Sigmoid colon (tissue), 6 donors: ENCODE measurements at regions not wholly inside any gene's neighbourhood (a gene's known extent, or its start where the extent isn't known, plus 50 kb on each side); places are given as distances from the start of the nearest gene placed in this dataset.

Source experiments
- DNase-seq: peaks from one replicate; pipeline ENCODE4 v3.0.0-alpha.2; 2019
- H3K27ac ChIP-seq, 4 donors: fragments of 200-600 bp; sonication (generic); one replicate each; pipeline ENCODE4 v1.5.1; 2016 to 2019; ENCODE audit warnings: mild to moderate bottlenecking in 1 of 4
- H3K27me3 ChIP-seq, 3 donors: fragments of 200-600 bp; sonication (generic); one replicate each; pipeline ENCODE4 v1.5.1; 2019; ENCODE audit warnings: mild to moderate bottlenecking in 1 of 3
- H3K36me3 ChIP-seq, 4 donors: fragments of 200-600 bp; sonication (generic); one replicate each; pipeline ENCODE4 v1.5.1; 2016 to 2019
- H3K4me1 ChIP-seq, 4 donors: fragments of 200-600 bp; sonication (generic); one replicate each; pipeline ENCODE4 v1.5.1; 2017 to 2019
- H3K4me3 ChIP-seq, 4 donors: fragments of 200-600 bp; sonication (generic); one replicate each; pipeline ENCODE4 v1.5.1; 2017 to 2019; ENCODE audit warnings: mild to moderate bottlenecking in 2 of 4, moderate library complexity in 1 of 4
- H3K9me3 ChIP-seq, 4 donors: fragments of 200-600 bp in 3 of 4; sonication (generic) in 3 of 4; one replicate each; pipeline versions ENCODE4 v1.5.1 to v1.6.1; 2013 to 2019
- EP300 ChIP-seq, 4 donors: sonication (generic); formaldehyde crosslinking; IDR thresholded peaks; one replicate each; pipeline ENCODE4 v1.6.1; 2017; ENCODE audit warnings: antibody characterized with exemption in 4 of 4
- POLR2A ChIP-seq, 2 donors: fragments of 450-650 bp; IDR thresholded peaks; one replicate each; pipeline ENCODE4 v1.6.1; 2016; ENCODE audit warnings: antibody characterized with exemption in 2 of 2, mild to moderate bottlenecking in 2 of 2, moderate library complexity in 2 of 2
- POLR2AphosphoS5 ChIP-seq, 4 donors: sonication (generic); formaldehyde crosslinking; IDR thresholded peaks; one replicate each; pipeline ENCODE4 v1.6.1; 2017; ENCODE audit warnings: antibody characterized with exemption in 4 of 4
- WGBS, 2 donors: extraction: QIAGEN DNeasy Blood & Tissue Kit; methylation state at CpG; one replicate each; pipeline ENCODE4 v1.1.7; 2013; 5-methylcytosine and 5-hydroxymethylcytosine counted together
- intact Hi-C: fragments of 100-400 bp; cut with DNase I; formaldehyde crosslinking; loops from one replicate; pipeline ENCODE4 v1.15.1; 2023
- TF ChIP-seq, protein P1 (sequence below), 4 experiments: fragments of 450-650 bp in 3 of 4; fragments of 200-600 bp in 1 of 4; IDR thresholded peaks; one replicate each; pipeline ENCODE4 v1.5.1; 2016 to 2019; ENCODE audit warnings: antibody characterized with exemption in 4 of 4, mild to moderate bottlenecking in 3 of 4, moderate library complexity in 2 of 4
- donor health status: healthy with polysubstance abuse.
- donor health status: healthy.

DNA sequence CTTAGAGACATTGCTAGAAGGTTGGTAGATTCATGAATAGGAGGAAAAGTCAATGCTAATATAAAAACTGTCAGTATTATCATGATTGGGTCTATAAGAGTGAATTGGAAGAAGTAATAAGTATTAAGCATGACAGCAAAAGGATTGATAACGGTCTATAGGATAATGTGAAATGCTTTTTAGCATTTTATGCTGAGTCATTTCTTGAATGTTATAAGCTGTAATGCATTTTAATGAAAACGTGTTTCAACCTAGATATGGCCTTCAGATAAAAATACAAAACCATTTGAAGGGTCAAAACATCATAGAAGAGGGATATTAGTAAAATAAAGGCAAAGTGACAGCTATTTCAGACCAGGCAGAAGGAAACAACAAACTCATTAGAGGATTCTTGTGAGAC is 353.5 kb downstream of the SH2D1A start:
- WGBS, 2 donors, result 41 to 63% methylated on average over 2 of the region's 2 CpGs
- H3K4me1 ChIP-seq, result no peaks in the 10 kb centered on the region
- no peaks in the 10 kb centered on the region for H3K9me3 ChIP-seq
- H3K27ac ChIP-seq, result no peak overlapping the region
- H3K4me3 ChIP-seq, result no peak overlapping the region
- no peaks in the 10 kb centered on the region for H3K27me3 ChIP-seq
- DNase-seq, result no peak
- TF ChIP-seq POLR2A (IDR thresholded peaks at IDR 0.05) (no peak), EP300 (IDR thresholded peaks at IDR 0.05) (no peak)
- no peaks in the 10 kb centered on the region for H3K36me3 ChIP-seq
- intact Hi-C loops, result no loop called here

DNA sequence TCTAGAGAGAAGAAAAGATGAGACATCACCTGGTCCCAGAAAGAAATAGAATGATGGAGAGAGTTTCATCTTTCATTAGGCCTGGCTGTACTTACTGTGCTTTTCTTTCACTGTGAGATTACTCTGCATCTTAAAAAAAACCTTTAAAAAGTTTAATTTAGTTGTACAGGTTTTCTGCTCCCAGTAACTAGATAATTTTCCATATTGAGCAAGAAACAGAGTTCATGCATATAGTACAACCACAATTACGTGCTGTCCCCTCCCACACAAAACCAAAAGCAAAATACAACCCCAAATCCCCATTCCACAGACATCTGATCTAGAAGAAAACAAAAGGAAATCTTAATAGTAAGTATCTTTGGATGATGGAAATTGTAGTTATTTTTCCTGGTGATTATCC is 371.2 kb downstream of the SH2D1A start:
- DNase-seq, result no peak
- 68 to 72% methylated on average over 1 of the region's 1 CpG for WGBS, 2 donors

DNA sequence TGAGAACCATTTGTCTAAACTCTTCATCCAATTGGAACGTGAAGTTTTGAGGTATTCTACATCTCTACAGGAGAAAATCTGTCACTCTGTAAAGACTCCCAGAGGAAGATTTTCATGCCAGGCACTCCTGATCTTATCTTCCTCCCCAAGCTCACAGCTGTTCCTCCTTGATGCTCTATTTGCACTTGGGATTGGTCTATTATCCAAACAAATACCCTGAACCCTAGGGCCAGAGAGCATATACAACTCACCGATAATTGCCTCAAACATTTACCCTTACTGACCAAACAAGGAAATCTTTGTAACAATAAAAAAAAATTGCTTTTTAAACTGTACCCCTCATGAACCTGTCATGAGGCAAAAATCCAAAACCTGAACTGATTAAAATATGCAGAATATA is 372.7 kb downstream of the SH2D1A start:
- intact Hi-C loops, result no loop called here
- Histone ChIP-seq H3K27me3 (no peaks in the 10 kb centered on the region), H3K4me1 (no peaks in the 10 kb centered on the region), H3K4me3 (no peak overlapping the region), H3K9me3 (no peaks in the 10 kb centered on the region), H3K36me3 (no peaks in the 10 kb centered on the region), H3K27ac (no peak overlapping the region)
- no peak for DNase-seq
- no peak for TF ChIP-seq POLR2A (IDR thresholded peaks at IDR 0.05)
- TF ChIP-seq POLR2AphosphoS5 (IDR thresholded peaks at IDR 0.05), result no peak
- TF ChIP-seq, protein P1, sequence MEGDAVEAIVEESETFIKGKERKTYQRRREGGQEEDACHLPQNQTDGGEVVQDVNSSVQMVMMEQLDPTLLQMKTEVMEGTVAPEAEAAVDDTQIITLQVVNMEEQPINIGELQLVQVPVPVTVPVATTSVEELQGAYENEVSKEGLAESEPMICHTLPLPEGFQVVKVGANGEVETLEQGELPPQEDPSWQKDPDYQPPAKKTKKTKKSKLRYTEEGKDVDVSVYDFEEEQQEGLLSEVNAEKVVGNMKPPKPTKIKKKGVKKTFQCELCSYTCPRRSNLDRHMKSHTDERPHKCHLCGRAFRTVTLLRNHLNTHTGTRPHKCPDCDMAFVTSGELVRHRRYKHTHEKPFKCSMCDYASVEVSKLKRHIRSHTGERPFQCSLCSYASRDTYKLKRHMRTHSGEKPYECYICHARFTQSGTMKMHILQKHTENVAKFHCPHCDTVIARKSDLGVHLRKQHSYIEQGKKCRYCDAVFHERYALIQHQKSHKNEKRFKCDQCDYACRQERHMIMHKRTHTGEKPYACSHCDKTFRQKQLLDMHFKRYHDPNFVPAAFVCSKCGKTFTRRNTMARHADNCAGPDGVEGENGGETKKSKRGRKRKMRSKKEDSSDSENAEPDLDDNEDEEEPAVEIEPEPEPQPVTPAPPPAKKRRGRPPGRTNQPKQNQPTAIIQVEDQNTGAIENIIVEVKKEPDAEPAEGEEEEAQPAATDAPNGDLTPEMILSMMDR (IDR thresholded peaks at IDR 0.05), result no peak
- 13 to 62% methylated on average over 2 of the region's 2 CpGs for WGBS, 2 donors

More for the DNA sequence above, 371.2 kb downstream of the SH2D1A start:
- Histone ChIP-seq H3K4me3 (no peak overlapping the region), H3K27ac (no peak overlapping the region), H3K9me3 (no peaks in the 10 kb centered on the region), H3K4me1 (no peaks in the 10 kb centered on the region), H3K27me3 (no peaks in the 10 kb centered on the region), H3K36me3 (no peaks in the 10 kb centered on the region)
- intact Hi-C loops, result no loop called here
- no peak for TF ChIP-seq POLR2AphosphoS5 (IDR thresholded peaks at IDR 0.05)
- TF ChIP-seq EP300 (IDR thresholded peaks at IDR 0.05), result no peak
- TF ChIP-seq POLR2A (IDR thresholded peaks at IDR 0.05), result no peak
- TF ChIP-seq, protein P1 (IDR thresholded peaks at IDR 0.05), result no peak

DNA sequence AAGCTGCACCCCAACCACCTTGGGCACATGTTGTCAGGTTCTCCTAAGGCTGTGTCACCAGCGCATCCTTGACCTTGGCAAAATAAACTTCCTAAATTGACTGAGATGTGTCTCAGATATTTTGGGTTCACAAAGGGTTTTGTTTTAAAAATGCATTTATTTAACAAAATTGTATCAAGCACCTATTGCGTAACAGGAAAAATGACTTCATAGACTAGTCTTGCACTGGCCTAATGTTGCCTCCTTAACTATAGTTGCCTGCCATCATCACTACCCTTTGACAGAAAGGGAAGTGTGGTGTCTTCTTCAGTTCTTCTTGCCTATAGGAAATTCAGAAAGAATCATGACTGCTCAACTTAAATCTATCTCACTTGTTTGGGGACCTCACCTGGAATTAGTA is 374.2 kb downstream of the SH2D1A start:
- Histone ChIP-seq H3K4me3 (no peak overlapping the region), H3K9me3 (no peaks in the 10 kb centered on the region), H3K4me1 (no peaks in the 10 kb centered on the region), H3K36me3 (no peaks in the 10 kb centered on the region), H3K27ac (no peak overlapping the region), H3K27me3 (no peaks in the 10 kb centered on the region)
- intact Hi-C loops, result no loop called here
- DNase-seq, result no peak
- 88 to 100% methylated on average over 2 of the region's 2 CpGs for WGBS, 2 donors
- TF ChIP-seq POLR2AphosphoS5 (IDR thresholded peaks at IDR 0.05) (no peak), EP300 (IDR thresholded peaks at IDR 0.05) (no peak), POLR2A (IDR thresholded peaks at IDR 0.05) (no peak)
- TF ChIP-seq, protein P1 (IDR thresholded peaks at IDR 0.05), result no peak

DNA sequence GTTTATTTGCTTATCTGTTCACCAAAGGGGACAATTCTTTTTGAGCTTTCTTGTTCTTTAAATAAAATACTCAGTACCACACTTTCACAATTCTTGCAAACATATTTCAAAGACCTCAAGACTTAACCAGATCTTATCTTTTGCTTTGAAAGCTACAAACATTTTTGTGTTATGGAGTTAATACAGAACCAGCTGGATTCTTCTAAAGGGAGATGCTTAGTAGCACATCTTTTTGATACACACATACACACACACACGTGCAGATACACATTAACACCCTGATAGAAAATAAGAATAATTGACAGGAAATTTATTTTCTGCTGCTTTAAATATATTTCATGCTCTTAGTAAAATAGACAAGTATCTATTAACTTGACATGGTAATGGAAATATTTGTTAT is 379.1 kb downstream of the SH2D1A start:
- H3K4me3 ChIP-seq, result no peak overlapping the region
- H3K36me3 ChIP-seq, result no peaks in the 10 kb centered on the region
- TF ChIP-seq, protein P1 (IDR thresholded peaks at IDR 0.05), result no peak
- no peak for TF ChIP-seq POLR2A (IDR thresholded peaks at IDR 0.05)
- no peak for TF ChIP-seq EP300 (IDR thresholded peaks at IDR 0.05)
- no peak for TF ChIP-seq POLR2AphosphoS5 (IDR thresholded peaks at IDR 0.05)
- no peak overlapping the region for H3K27ac ChIP-seq
- DNase-seq, result no peak
- WGBS, 2 donors, result 51 to 79% methylated on average over 1 of the region's 1 CpG
- intact Hi-C loops, result no loop called here
- no peaks in the 10 kb centered on the region for H3K4me1 ChIP-seq
- no peaks in the 10 kb centered on the region for H3K27me3 ChIP-seq
- H3K9me3 ChIP-seq, result no peaks in the 10 kb centered on the region
